ENCODE measurements at regions not wholly inside any gene's neighbourhood (a gene's known extent, or its start where the extent isn't known, plus 50 kb on each side); places are given as distances from the start of the nearest gene placed in this dataset.
"Not testable (repeated sequence)": the region's sequence is repeated elsewhere in the genome, so short reads cannot be mapped to it uniquely, and the experiment has no call there.

GRCh38 chr11:28962502-28962901 is 854.3 kb downstream of the METTL15 start:
- no peak for DNase-seq

- no peak for DNase-seq
These were observed 853.5 kb downstream of the METTL15 start for GRCh38 chr11:28961726-28962125.

GRCh38 chr11:28956446-28956845 is 848.3 kb downstream of the METTL15 start:
- no peak for DNase-seq

DNA sequence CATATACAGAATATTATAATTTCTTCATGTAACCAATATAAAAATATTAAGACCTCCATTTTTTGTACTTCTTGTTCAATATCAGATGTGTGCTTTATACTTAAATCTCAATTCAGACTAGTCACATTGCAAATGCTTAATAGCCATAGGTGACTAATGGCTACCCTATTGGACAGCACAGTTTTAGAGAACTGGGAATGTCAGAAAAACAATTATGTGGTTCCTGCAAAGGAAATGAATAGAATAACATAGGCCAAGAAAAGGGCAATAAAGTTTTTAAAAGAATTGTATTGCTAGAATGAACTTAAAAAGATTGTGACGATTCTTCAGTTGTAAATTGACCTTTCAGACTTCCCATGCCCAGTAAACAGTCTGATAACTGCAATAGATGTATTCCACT is 843.0 kb downstream of the METTL15 start:
- no peak for DNase-seq

- DNase-seq = no peak
These were observed 831.2 kb downstream of the METTL15 start for GRCh38 chr11:28939381-28939780.

- no peak for DNase-seq
These were observed 829.9 kb downstream of the METTL15 start for GRCh38 chr11:28938091-28938490.

GRCh38 chr11:28932940-28933339 is 824.8 kb downstream of the METTL15 start:
- DNase-seq = no peak

DNA sequence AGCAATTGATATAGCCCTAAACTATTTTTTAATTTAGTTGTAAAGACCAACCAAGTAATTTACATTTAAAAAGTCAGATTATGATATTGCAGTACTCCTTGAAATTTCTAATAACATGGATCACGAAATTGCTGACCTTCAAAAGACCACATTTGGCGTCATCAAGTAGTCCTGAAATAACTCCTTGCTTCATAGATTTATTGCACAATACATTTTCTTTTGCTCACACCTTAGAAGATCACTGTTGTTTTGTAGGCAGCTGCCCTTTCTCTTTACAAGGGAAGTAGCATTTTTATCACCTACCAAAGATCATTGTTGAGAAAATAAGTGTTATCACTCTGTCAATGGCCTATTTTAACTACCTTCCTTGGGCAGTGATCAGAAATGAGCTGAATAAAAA is 815.8 kb downstream of the METTL15 start:
- DNase-seq = no peak

- no peak for DNase-seq
These were observed 814.3 kb downstream of the METTL15 start for GRCh38 chr11:28922386-28922981.

DNA sequence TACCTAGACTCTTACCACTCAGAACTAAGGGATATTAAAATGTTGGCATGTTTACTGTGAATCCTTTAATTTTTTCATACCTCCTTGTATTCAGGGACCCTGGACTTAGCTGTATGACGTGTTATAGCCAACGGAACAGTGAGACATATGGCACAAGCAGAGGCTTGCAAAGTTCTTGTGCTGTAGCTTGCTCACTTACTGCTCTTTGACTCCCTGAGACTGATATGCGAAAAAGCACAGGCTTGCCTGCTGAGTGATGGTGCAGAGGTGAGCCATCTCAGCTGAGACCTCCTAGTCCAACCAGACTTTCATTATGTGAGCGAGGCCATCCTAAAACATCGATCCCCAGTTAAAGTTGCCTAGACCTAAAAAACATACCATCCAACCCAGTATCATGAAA is 811.0 kb downstream of the METTL15 start:
- DNase-seq = no peak

DNA sequence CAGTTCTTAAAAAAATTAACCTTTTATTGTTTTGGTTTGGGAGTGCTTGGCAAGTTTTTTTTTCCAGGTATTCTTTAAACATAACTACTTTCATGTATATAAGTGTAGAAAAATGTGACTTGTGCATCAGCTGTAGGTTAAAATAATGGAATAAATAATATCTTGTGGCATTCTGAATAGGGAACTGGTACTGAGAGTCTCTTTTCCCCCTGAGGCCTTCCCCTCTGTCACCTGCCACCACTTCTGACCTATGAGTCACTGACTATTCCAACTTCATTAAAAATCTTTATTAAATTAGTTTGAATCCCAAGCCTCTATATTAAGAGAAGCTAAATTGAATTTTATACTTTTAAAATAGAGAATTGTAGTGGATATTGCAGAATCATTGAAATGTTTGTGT is 805.7 kb downstream of the METTL15 start:
- DNase-seq = no peak

- DNase-seq = no peak
These were observed 803.6 kb downstream of the METTL15 start for GRCh38 chr11:28911829-28912228.

GRCh38 chr11:28910926-28911325 is 802.7 kb downstream of the METTL15 start:
- no peak for DNase-seq

GRCh38 chr11:28903716-28904115 is 795.5 kb downstream of the METTL15 start:
- DNase-seq = no peak

DNA sequence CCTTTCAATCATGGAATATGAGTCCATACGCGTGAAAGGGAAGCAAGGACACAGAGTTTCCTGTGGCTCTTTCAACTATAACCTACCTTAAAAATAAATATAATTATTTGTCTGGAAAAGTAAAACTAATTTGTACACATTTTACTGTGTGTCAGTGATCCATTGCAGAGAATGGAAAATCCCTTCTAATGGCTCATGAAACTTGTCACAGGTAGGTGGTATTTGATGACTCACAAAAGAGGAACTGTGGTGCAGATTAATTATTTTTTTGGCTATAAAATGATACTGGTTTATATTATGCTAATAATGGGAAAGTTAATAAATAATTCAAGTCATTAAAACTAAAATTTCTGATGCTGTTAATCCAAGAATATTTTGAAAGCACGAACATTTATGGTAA is 792.2 kb downstream of the METTL15 start:
- no peak for DNase-seq

DNA sequence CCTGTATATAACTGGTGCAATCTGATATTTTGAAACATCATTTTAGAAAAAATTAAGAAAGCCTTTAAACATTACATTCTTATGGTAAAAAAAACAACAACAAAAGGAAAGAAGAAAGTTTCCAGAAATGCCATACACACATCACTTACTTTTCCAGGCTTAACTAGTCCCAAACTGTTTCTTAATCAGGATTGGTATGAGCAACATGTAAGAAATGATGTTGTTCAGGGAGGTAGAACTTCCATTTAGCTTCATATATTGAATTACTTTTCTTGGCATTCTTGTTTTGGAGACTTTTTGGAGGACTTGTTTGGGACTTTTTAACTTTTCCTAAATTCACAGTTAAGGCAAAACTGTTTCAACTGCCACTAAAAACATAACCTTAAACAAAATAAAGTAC is 791.5 kb downstream of the METTL15 start:
- DNase-seq = no peak

- not testable (repeated sequence) for DNase-seq
These were observed 782.4 kb downstream of the METTL15 start for GRCh38 chr11:28890601-28891040.

DNA sequence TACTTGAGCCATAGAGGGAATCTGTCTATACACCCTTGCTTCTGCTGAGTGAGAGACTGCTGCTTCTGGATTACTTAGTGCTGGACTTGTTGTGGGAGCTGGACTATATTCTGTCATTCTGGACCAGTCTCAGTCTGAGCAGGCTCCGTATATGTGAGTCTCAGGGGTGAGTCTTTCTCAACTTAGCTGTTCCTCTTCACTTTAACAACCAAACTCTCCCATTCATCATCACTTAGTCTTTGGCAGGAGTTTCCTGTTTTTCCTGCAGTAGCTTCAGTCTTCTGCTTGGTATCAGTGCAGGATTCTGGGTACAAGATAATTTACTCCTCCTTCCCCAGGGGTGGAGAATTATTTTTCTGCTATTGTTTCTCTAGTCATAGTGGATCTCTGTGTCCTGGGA is 779.5 kb downstream of the METTL15 start:
- no peak for DNase-seq

GRCh38 chr11:28879869-28880268 is 771.7 kb downstream of the METTL15 start:
- DNase-seq = no peak

- no peak for DNase-seq
These were observed 769.8 kb downstream of the METTL15 start for GRCh38 chr11:28878025-28878424.

- DNase-seq = no peak
These were observed 769.2 kb downstream of the METTL15 start for GRCh38 chr11:28877340-28877739.

DNA sequence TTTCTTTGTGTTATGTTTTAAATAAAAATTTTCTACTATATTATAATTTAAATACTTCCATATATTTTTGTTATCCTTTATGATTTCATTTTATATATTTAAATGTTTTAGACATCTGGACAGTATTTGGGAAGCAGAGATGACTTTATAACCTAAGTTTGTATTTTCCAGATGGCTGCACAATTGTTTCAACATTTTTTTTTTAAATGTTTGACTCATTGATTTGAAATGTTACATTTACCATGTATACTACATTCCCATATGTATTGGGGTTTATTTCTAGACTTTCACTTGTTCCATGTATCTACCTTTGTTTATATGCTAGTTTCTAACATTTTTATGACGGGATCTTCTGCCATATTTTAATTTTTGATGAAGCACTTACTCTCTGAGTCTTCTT is 766.5 kb downstream of the METTL15 start:
- no peak for DNase-seq

- DNase-seq = no peak
These were observed 762.9 kb downstream of the METTL15 start for GRCh38 chr11:28871090-28871489.

- no peak for DNase-seq
These were observed 755.2 kb downstream of the METTL15 start for GRCh38 chr11:28863422-28863821.

GRCh38 chr11:28860893-28861292 is 752.7 kb downstream of the METTL15 start:
- peak; percentile 6 to 70 for DNase-seq

GRCh38 chr11:28858076-28858475 is 749.9 kb downstream of the METTL15 start:
- no peak for DNase-seq
